DLD1 (cell line): ENCODE measurements at regions not wholly inside any gene's neighbourhood (a gene's known extent, or its start where the extent isn't known, plus 50 kb on each side); places are given as distances from the start of the nearest gene placed in this dataset.
"Not testable (repeated sequence)": the region's sequence is repeated elsewhere in the genome, so short reads cannot be mapped to it uniquely, and the experiment has no call there.

Source experiments
- in situ Hi-C: cut with HindIII; loops from 2 replicates; pipeline ENCODE4 v1.10.0; 2017; ENCODE audit warnings: low sequenced_read_pairs

DNA sequence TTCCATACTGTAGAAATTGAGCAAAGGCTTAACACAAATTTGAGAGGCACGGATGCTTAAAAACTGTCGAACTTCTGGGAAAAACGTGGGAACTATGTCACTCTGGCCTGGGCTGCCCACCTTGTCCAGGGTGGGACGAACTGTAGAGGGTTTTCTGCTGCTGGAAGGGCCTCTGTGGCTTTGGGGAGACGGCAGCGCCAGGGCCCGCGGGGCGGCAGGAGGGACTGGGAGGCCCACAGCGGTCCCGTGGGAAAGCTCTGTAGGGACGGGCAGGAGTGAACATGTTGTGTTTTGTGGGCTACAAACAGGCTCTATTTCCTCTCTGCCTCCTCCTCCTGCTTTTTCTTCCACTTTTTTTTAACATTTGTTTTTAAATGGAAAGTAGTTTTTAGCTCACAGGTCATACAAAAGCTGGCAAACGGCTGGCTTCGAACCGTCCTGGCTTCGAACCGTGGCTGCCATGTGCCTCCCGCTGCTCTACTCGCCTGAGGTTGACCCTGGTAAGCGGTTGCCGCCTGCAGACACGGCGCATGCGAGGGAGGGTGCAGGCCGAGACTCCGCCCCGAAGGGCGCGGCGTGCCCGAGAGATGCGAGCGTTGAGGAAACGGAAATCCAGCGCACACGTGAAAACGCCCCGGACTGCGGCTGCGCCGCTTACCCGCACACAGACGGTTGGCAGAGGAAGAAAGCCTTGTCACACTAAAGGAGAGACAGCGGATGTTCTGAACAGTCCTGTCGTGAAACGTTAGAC lies 382.3 kb upstream of the ZFP42 start:
- in situ Hi-C loops = no loop called here

DNA sequence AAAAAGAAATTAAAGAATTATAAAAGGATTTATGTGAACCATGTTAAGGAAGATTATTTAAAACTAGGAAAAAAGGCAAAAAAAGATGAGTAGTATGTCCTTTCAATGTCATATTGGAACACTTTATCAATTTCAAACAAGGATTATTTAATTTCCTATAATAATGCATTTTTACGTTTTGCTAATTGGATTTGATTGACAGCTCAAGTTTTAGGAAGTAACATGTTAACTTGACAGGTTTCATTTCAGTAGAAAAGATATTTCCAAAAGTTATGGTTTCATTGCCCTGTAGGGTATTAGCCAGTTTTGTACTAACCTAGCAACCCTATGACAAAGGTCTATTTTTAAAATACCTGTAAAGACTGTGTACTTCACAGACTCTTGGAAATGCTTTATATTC lies 379.6 kb upstream of the ZFP42 start:
- in situ Hi-C loops = no loop called here

DNA sequence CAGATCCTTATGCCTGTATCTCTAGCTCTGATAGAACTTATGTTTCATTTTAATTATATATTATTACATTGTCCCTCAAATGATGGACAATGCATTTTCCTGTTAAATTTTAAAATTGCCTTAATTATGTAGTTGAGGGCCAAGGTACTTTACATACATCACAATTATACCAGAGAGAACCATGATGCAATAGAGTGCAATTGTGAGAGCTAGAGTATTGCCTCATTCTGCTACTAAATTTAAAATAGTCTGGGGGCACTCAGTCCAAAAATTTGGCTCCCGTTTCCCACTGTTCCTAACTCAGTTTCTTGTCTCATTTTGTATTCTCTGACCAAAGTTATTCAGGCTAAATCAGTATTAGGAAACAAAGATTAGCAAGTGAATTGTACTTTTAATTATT lies 378.5 kb upstream of the ZFP42 start:
- in situ Hi-C loops = no loop called here

DNA sequence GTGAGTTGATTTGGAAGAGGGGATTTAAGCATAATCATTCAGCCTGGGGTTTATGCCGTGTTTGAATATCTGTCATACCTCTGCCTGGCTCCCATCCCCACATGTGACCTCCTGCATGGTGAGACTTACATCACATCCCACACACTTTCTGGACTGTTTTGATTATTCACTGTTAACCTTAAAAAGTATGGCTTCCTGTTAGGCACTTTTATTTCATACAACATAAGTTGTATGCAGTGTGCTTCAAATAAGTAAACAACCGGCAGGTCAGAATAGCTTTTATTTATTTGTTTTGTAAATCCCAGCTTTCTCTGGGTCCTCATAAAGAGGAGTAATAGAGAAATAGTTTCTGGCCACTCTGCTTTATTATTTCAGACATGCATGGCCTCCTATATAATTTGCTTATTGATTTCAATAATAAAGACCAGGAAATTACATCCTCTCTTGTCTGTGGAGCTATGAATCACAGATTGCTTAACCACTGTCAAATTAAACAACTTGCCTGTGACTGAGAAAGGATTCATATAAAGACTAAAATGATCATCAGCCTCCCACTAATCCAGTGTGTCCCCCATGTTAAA lies 376.8 kb upstream of the ZFP42 start:
- in situ Hi-C loops = no loop called here

DNA sequence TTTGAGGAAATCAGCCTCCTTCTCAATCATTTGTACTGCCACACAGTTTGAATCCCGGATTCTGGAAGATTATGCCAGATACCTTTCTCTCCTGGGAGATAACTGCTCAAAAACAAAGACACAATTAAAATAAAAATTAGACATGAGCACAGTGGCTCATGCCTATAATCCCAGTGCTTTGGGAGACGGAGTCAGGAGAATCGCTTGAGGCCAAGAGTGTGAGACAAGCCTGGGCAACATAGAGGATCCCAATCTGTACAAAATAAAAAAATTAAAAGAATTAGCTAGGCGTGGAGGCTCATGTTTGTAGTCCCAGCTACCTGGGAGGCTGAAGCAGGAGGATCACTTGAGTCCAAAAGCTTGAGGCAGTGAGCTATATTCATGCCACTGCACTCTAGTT lies 376.3 kb upstream of the ZFP42 start:
- in situ Hi-C loops = no loop called here

DNA sequence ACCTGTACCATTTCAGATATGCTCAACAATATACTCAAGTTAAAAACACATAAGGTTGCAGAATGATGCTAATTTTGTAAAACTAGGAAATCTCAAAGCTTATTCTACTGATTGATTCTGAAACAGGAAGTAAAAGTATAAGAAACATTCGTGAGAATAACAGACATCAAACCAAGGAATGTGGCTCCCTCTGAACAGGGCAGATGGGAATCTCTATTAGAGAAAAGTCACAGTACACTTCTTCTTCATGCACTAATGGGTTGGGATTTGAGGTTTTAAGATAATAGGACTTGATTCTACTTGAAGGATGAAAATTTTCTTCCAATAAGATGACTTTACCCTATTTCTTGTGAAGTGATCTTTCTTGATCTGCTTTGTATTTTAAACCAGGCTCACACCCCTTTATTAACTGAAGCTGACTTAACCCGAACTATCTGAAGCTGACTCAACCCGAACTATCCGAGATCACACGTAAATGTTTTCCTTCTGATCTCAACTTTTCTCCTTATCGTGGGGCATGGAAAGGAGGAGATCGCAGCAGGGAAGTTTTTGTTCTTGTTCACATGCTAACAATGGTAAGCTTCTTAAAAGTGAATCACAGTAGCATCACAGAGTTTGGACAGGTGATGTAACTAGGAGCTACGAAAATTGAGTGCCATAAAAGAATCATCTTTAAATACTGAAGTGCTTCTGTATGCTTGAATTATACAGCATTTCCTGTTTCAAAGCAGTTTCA lies 363.1 kb upstream of the ZFP42 start:
- in situ Hi-C loops = no loop called here

DNA sequence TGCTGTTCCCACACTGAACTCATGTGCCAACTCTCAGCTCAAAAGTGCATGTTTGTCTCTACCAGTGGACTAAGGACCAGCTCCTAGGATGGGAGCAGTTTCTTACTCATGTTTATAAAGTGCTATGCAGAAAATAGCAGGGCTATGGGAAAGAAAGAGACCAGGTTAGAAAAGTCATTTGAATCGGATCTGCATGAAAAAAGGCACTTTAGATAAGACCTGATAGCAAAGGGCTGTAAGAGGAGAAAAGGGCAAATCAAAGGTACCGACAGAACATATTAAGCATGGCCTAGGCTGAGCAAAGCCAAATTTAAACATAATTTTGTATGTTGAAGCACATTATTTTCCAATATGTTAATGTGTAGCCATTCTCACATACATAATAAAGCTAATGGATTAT lies 362.3 kb upstream of the ZFP42 start:
- in situ Hi-C loops = no loop called here

DNA sequence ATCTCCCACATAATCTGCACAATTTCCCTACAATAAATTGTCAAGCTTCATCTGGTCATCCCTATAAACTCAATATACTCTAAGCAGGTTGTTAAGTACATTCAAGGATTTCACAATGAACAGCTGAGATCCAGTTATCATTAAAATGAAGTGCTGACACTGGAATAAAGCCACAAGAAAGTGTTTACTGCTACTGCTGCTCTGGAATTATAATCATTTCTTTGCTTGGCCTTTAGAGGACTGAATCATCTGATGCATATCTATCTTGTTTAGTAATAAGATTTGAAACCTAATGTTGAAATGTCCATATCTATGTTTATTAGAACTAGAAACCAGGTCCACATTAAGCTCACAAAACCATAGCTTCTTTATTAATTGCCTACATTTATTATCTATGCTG lies 338.6 kb upstream of the ZFP42 start:
- in situ Hi-C loops = no loop called here

DNA sequence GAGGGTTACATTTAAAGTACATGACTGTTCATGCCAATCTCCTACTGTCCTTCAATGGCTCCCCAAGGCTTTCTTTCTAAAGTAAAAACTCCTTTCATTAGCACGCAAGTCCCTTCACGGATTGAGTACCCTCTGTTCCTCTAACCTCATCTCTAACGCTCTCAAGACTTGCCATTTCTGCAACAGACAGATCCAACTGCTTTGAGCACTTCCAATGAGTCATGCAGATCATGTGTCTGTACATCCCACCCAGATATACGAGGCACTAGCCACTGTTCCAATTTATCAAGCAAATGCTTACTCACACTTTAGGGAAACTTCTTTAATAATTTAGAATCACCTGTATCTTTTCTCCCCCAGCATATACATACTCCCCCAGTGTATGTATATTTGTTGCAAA lies 332.5 kb upstream of the ZFP42 start:
- in situ Hi-C loops = no loop called here

DNA sequence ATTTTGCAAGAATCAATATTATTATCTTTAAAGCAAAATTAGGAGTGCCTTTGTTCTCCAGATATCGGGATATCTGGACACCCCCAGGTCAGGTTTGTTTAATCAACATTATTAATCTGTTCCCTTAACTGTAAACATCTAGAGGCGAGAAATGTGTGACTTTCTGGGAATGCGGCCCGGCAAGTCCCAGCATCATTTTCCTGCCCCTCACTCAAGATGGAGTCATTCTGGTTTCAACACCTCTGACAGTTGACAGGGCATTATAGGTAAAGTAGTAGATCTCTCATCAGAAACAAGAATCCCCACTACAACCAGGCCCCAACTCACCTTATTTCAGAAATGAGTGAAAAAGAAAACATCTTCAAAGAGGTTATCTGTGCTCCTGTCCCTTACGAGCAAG lies 331.6 kb upstream of the ZFP42 start:
- in situ Hi-C loops = no loop called here

DNA sequence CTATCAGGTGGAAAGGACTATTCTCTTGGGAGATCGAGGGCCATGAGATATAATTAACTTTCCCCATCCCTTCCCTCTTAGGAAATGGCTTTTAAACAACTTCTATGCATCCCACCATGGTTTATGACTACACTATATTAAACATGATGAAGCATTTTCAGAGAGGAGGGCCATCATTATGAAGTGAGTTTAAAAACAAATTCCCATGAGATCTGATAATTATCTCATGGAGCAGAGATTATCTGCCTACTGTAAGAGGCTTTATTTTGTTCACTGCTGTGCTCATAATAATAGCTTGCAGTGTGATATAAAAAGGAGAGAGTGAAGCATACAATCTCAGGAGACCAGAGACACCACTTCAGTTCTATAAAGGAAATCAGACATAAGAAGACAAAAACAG lies 330.5 kb upstream of the ZFP42 start:
- in situ Hi-C loops = no loop called here

DNA sequence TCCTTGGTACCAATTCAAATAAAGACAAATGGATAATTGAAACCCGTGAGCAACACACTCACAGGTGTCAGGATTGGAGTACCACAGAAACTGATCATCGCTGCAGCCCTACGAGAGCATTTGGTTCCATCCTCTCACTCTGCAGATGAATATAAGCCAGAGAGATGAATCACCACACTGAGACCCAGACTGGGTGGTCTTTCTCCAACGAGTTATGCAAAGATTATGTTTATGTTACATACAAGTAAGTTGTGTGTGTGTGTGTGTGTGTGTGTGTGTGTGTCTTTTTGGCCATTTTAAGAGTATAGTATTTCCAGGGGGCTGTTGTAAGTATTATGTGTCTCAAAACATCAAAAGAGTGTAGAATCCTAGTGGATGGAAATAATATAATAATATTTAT lies 329.5 kb upstream of the ZFP42 start:
- in situ Hi-C loops = no loop called here

DNA sequence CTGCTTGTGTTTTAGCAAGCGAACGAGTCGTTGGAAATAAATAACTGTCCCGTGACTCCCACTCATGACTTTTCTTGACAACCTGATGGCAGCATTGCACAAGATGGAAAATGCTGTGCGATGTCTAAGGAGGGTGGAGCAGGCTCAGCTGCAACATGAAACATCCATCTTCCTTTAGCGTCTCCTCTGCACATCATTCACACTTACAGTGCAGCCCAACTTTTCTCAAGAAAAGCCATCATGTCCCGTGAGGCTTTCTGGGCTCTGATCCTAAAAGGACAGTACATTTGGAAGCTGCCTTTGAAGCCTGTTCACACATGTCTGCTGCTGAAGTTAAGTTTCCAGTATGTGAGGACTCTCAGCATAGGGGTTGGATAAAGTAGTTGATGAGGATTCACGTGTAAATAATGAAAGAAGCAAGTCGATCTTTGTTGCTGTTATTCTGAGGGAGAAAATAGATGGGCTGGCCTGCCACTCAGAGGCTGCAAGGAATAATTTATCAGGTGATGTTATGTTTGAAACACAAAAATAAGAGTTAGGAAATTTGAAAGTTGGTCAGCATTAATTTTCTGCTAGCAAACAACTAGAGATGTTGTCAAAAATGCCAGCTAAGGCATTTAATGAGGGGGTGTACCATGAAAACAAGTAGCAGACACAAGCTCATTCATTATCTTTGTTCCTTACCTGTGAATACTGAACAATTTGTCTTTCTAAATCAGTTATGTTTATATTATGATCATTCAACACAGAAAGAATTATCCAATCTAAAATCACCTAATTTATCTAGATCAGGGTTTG lies 328.7 kb upstream of the ZFP42 start:
- in situ Hi-C loops = no loop called here

DNA sequence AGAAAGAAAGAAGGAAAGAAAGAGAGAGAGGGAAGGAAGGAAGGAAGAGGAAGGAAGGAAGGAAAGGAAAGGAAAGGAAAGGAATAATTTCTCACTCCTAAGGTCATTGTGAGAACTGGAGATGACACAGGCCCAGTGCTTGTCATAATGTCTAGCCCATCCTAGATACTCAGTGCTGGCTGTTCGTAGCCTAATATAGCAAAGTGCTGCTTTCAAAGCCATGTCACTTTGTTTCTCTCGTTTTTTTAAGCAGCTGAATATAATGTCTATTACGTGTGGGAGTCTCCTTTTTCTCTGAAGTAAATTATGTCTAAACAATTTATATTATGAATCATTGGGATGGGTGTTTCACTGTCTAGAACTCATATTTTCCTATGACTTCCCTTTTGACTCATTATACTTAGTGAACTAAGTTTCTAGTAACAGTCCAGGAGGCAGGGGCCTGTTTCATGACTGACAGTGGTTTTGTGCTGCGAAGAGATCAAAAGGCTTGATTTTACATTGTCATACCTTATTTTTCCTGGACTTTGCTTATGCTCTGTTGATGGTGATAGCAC lies 327.0 kb upstream of the ZFP42 start:
- in situ Hi-C loops = no loop called here

DNA sequence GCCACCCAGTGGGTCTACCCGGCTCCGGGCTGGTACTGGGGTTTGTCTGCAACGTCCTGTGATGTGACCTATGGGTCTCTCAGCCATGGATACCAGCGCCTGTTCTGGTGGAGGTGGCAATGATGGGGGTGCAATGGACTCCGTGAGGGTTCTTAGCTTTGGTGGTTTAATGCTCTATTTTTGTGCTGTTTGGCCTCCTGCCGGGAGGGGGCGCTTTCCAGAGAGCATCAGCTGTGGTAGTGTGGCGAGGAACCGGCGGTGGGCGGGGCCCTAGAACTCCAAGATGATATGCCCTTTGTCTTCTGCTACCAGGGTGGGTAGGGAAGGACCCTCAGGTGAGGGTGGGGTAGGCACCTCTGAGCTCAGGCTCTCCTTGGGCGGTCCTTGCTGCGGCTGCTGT lies 324.1 kb upstream of the ZFP42 start:
- in situ Hi-C loops = not testable (repeated sequence)

DNA sequence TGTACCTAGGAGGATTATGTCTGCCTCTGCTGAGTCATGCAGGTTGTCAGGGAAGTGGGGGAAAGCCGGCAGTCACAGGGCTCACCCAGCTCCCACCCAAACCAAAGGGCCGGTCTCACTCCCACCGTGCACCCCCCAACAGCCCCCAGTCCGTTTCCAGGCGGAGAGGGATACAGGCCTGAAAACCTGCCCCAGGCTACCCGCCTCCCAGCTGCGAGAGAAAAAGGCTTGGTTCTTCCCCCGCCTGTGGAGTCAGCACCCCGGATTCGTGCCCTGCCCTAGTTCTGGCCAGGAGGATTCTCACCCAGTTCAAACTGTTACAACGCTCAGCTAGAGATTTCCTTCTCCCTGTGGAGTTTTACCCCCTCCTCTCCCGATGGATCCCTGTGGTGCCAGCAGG lies 323.6 kb upstream of the ZFP42 start:
- in situ Hi-C loops = not testable (repeated sequence)

DNA sequence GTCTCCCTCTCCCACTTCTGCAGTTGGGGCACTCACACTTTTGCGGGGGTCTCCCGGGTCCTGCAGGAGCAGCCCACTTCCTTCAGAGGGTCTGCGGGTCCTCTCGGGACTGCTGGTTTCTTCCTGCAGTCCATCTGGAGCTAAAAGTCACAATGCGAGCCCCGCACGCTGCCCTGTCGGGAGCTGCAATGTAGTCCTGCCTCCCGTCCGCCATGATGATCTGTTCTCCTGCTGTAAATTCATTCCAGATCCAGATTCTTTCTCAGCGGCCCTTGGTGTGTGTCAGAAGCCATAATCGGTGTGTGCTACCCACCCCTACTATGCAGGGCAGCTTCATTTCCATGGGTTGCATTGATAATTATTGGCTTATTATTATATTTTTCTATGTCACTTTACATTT lies 323.0 kb upstream of the ZFP42 start:
- in situ Hi-C loops = not testable (repeated sequence)

DNA sequence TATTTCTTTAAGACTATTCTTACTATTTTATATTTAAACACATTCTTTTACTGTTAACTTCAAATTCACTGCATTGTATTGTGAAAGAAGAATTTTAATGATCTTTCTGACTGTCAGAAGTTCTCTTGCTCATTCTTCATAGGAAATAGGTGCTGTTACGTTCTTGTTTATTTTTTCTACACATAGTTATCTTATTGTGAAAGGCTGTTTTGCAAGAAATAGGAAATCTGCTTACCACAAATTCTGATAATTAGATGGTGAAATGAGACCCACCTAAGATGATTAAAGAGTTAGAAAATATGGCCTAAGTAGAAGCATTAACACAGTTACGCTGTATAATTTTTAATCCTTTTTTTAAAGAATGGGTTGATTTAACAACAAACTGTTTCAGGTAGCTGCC lies 316.1 kb upstream of the ZFP42 start:
- in situ Hi-C loops = no loop called here

DNA sequence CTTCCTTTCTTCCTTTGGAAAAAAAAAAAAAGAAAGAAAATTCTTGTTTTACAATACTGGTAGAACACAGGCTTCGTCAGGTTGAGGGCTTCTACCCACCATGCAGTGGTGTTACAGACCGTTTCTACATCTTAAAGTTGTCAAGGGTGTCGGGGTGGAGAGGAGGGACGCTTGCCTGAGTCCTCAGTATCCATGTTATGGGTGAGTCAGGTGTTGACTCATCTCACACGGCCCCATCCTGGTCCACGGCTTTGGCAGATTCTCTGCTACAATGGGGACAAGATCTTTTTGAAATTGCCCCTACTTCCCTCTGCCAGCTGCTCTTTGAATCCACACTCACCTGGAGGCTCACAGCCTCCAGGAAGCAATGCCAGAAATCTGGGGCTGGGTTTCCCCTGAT lies 310.3 kb upstream of the ZFP42 start:
- in situ Hi-C loops = no loop called here

DNA sequence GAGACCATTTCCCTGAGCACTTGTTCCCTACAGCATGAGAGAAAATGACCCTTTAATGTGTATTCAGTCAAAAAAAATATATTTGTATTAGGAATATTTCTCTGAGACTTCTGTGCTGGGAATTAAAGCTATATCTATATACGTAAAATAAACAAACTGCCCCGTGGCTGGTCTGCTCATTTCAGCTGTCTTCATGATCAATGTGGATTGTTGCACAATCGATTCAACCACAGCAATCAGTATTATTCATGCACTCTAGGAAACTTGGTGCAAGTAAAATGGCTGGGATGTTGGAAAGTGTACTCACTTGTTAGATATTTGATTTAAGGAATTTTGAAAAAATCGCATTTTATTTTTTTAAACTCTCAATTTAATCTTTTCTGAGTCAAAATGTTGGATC lies 307.9 kb upstream of the ZFP42 start:
- in situ Hi-C loops = no loop called here

DNA sequence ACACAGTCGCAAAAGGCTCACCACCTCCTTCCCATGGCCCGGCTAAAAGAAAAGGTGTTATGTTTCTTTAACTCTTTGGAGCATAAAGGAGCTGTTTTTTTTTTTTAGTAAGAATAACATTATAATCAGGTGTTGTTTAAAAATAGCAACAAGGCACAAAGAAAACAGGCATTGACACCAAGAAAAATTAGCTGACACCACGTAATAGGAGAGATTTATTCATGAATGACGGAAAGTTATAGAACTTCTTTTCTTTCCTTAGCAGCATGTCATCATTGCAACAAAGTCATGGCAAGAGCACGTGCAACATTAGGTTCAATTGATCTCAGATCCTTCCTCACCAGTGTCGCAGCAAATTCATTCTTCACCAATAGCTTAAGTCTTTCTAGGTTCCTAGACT lies 302.9 kb upstream of the ZFP42 start:
- in situ Hi-C loops = no loop called here
